Endothelial cell (in vitro differentiated cells): ENCODE measurements at regions not wholly inside any gene's neighbourhood (a gene's known extent, or its start where the extent isn't known, plus 50 kb on each side); places are given as distances from the start of the nearest gene placed in this dataset.

Experiments used
- DNase-seq: peaks from one replicate; pipeline ENCODE4 v3.0.0; 2021; ENCODE audit warnings: low spot score
- H3K27ac Mint-ChIP-seq: one replicate; pipeline ENCODE4 v1.8.0; 2021; ENCODE audit warnings: mixed read lengths, inconsistent platforms; ENCODE audit not compliant: unreplicated experiment
- H3K27me3 Mint-ChIP-seq: one replicate; pipeline ENCODE4 v1.8.0; 2021; ENCODE audit warnings: mild to moderate bottlenecking, moderate library complexity, mixed read lengths, inconsistent platforms; ENCODE audit not compliant: unreplicated experiment
- H3K36me3 Mint-ChIP-seq: one replicate; pipeline ENCODE4 v1.8.0; 2021; ENCODE audit warnings: mild to moderate bottlenecking, low read depth, mixed read lengths, inconsistent platforms; ENCODE audit not compliant: unreplicated experiment
- H3K4me1 Mint-ChIP-seq: one replicate; pipeline ENCODE4 v1.8.0; 2021; ENCODE audit warnings: mild to moderate bottlenecking, mixed read lengths, inconsistent platforms; ENCODE audit not compliant: unreplicated experiment
- H3K4me3 Mint-ChIP-seq: one replicate; pipeline ENCODE4 v1.8.0; 2021; ENCODE audit warnings: mild to moderate bottlenecking, mixed read lengths, inconsistent platforms; ENCODE audit not compliant: unreplicated experiment
- H3K9me3 Mint-ChIP-seq: one replicate; pipeline ENCODE4 v1.8.0; 2021; ENCODE audit warnings: mixed read lengths, inconsistent platforms; ENCODE audit not compliant: unreplicated experiment
- TF ChIP-seq, protein P1 (sequence below): fragments of 200-600 bp; sonication (generic); IDR thresholded peaks from one replicate; pipeline ENCODE4 v1.5.0; 2021; ENCODE audit warnings: antibody characterized with exemption; ENCODE audit not compliant: unreplicated experiment

GRCh38 chrX:110871839-110872238, 76.2 kb upstream of the CHRDL1 start:
- Mint-ChIP-seq H3K36me3 (no peaks in the 10 kb centered on the region), H3K27me3 (no peaks in the 10 kb centered on the region), H3K4me3 (no peak overlapping the region), H3K27ac (no peak overlapping the region), H3K9me3 (no peaks in the 10 kb centered on the region), H3K4me1 (no peaks in the 10 kb centered on the region)
- TF ChIP-seq, protein P1, sequence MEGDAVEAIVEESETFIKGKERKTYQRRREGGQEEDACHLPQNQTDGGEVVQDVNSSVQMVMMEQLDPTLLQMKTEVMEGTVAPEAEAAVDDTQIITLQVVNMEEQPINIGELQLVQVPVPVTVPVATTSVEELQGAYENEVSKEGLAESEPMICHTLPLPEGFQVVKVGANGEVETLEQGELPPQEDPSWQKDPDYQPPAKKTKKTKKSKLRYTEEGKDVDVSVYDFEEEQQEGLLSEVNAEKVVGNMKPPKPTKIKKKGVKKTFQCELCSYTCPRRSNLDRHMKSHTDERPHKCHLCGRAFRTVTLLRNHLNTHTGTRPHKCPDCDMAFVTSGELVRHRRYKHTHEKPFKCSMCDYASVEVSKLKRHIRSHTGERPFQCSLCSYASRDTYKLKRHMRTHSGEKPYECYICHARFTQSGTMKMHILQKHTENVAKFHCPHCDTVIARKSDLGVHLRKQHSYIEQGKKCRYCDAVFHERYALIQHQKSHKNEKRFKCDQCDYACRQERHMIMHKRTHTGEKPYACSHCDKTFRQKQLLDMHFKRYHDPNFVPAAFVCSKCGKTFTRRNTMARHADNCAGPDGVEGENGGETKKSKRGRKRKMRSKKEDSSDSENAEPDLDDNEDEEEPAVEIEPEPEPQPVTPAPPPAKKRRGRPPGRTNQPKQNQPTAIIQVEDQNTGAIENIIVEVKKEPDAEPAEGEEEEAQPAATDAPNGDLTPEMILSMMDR: no peak
- DNase-seq: no peak

GRCh38 chrX:110866421-110866820, 70.8 kb upstream of the CHRDL1 start:
- TF ChIP-seq, protein P1: no peak
- DNase-seq: no peak
- Mint-ChIP-seq H3K9me3 (no peaks in the 10 kb centered on the region), H3K36me3 (no peaks in the 10 kb centered on the region), H3K27me3 (no peaks in the 10 kb centered on the region), H3K4me3 (no peak overlapping the region), H3K4me1 (no peaks in the 10 kb centered on the region), H3K27ac (no peak overlapping the region)

DNA sequence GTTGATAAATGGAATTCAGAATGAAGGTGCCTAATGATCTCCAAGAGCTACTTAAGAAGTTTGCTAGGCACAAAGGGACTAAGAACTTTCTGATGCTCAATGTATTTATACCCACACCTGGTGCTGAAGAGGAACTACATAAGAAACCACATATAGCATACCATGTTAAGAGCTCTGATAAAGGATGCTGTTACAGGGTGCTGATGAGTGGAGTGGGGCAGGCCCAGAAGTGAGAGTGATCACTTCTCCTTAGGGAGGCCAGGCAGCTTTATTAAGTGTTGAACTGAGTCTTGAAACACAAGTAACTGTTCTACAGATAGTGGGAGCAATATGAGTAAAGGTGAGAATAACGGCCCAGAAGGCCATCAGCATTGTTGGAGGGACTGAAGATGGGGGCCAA, 68.3 kb upstream of the CHRDL1 start:
- Mint-ChIP-seq H3K9me3 (no peaks in the 10 kb centered on the region), H3K27ac (no peak overlapping the region)
- TF ChIP-seq, protein P1: no peak

GRCh38 chrX:110858565-110858964, 62.9 kb upstream of the CHRDL1 start:
- DNase-seq: no peak
- no peak overlapping the region for H3K4me3 Mint-ChIP-seq

More for the DNA sequence above, 68.3 kb upstream of the CHRDL1 start:
- no peaks in the 10 kb centered on the region for H3K27me3 Mint-ChIP-seq
- H3K4me3 Mint-ChIP-seq: no peak overlapping the region
- no peaks in the 10 kb centered on the region for H3K36me3 Mint-ChIP-seq
- H3K4me1 Mint-ChIP-seq: no peaks in the 10 kb centered on the region
- no peak for DNase-seq

GRCh38 chrX:110853610-110854009, 58.0 kb upstream of the CHRDL1 start:
- no peak overlapping the region for H3K27ac Mint-ChIP-seq
- H3K4me1 Mint-ChIP-seq: no peaks in the 10 kb centered on the region
- peaks cover 3% of the 10 kb centered on the region for H3K27me3 Mint-ChIP-seq
- DNase-seq: peak; percentile 12
- H3K36me3 Mint-ChIP-seq: no peaks in the 10 kb centered on the region
- H3K4me3 Mint-ChIP-seq: no peak overlapping the region
- TF ChIP-seq, protein P1: no peak
- no peaks in the 10 kb centered on the region for H3K9me3 Mint-ChIP-seq

More at GRCh38 chrX:110858565-110858964, 62.9 kb upstream of the CHRDL1 start:
- Mint-ChIP-seq H3K4me1 (no peaks in the 10 kb centered on the region), H3K27ac (no peak overlapping the region), H3K27me3 (peaks cover 3% of the 10 kb centered on the region), H3K36me3 (no peaks in the 10 kb centered on the region), H3K9me3 (no peaks in the 10 kb centered on the region)
- TF ChIP-seq, protein P1: no peak
